Uterus (tissue), 2 donors: ENCODE measurements at regions not wholly inside any gene's neighbourhood (a gene's known extent, or its start where the extent isn't known, plus 50 kb on each side); places are given as distances from the start of the nearest gene placed in this dataset.

Source experiments
- CTCF ChIP-seq, 4 experiments: fragments of 200-600 bp in 2 of 4; fragments of 450-650 bp in 2 of 4; sonication (generic) in 2 of 4; IDR thresholded peaks; one replicate each; pipeline ENCODE4 v1.5.1; 2016 to 2019; ENCODE audit warnings: antibody characterized with exemption in 4 of 4, mild to moderate bottlenecking in 2 of 4, moderate library complexity in 1 of 4
- POLR2A ChIP-seq, 2 donors: fragments of 450-650 bp; IDR thresholded peaks; one replicate each; pipeline ENCODE4 v1.6.1; 2016; ENCODE audit warnings: antibody characterized with exemption in 2 of 2, mild to moderate bottlenecking in 1 of 2, moderate library complexity in 1 of 2

GRCh38 chr9:29798599-29798998, 2225.3 kb upstream of the C9orf72 start:
- TF ChIP-seq POLR2A (IDR thresholded peaks at IDR 0.05), result no peak
- TF ChIP-seq CTCF (IDR thresholded peaks at IDR 0.05), result no peak
